PC-3 (cell line): ENCODE measurements at regions not wholly inside any gene's neighbourhood (a gene's known extent, or its start where the extent isn't known, plus 50 kb on each side); places are given as distances from the start of the nearest gene placed in this dataset.

Experiments
- ATAC-seq: fragments of 200-7000 bp; cut with Tn5 transposase; 2 replicates; pipeline ENCODE4 v1.9.1; 2020; ENCODE audit warnings: mild to moderate bottlenecking, moderate library complexity
- BruUV-seq: library from RNA; stranded (reverse); fragments of 400-500 nt; replicated peaks from 2 replicates; lab custom pipeline; 2021; lab: Mats Ljungman, UMichigan
- CTCF ChIA-PET: fragments of 300-600 bp; sonication (Branson Sonifier 250); formaldehyde crosslinking; loops from one replicate; lab custom pipeline; 2022; ENCODE audit warnings: antibody characterized with exemption; lab: Charles Lee
- POLR2A ChIA-PET: fragments of 300-600 bp; sonication (Branson Sonifier 250); formaldehyde crosslinking; loops from one replicate; lab custom pipeline; 2022; ENCODE audit warnings: antibody characterized with exemption; ENCODE audit not compliant: unreplicated experiment; lab: Charles Lee
- DNase-seq: peaks from one replicate; pipeline ENCODE4 v3.0.0-alpha.2; 2015
- H2AFZ ChIP-seq: fragments of 300-600 bp; sonication (generic); 2 replicates; pipeline ENCODE4 v1.6.0; 2016; ENCODE audit warnings: antibody characterized with exemption, low read length
- H3F3A ChIP-seq: fragments of 300-600 bp; sonication (generic); one replicate; pipeline ENCODE4 v1.6.0; 2017; ENCODE audit warnings: antibody characterized with exemption, low read length, control low read depth, mild to moderate bottlenecking; ENCODE audit not compliant: unreplicated experiment
- H3K27ac ChIP-seq: fragments of 300-600 bp; sonication (generic); 2 replicates; pipeline ENCODE4 v1.5.1; 2016; ENCODE audit warnings: mild to moderate bottlenecking, low read length
- H3K27me3 ChIP-seq: fragments of 300-600 bp; sonication (generic); 2 replicates; pipeline ENCODE4 v1.6.1; 2016; ENCODE audit warnings: low read length, mixed read lengths
- H3K36me3 ChIP-seq: fragments of 300-600 bp; sonication (generic); 2 replicates; pipeline ENCODE4 v1.6.1; 2016; ENCODE audit warnings: low read depth, mixed run types, low read length, mixed read lengths
- H3K4me1 ChIP-seq: fragments of 300-600 bp; sonication (generic); 2 replicates; pipeline ENCODE4 v1.5.1; 2016; ENCODE audit warnings: low read length; ENCODE audit not compliant: insufficient read depth
- H3K4me2 ChIP-seq: fragments of 300-600 bp; sonication (generic); 2 replicates; pipeline ENCODE4 v1.6.0; 2016; ENCODE audit warnings: low read length
- H3K4me3 ChIP-seq: fragments of 300-600 bp; sonication (generic); 2 replicates; pipeline ENCODE4 v1.5.1; 2016; ENCODE audit warnings: mild to moderate bottlenecking, low read length, mixed read lengths
- H3K79me2 ChIP-seq: fragments of 300-600 bp; sonication (generic); 2 replicates; pipeline ENCODE4 v1.6.1; 2017; ENCODE audit warnings: low read length, mixed read lengths
- H3K9ac ChIP-seq: fragments of 300-600 bp; sonication (generic); 2 replicates; pipeline ENCODE4 v1.6.0; 2016; ENCODE audit warnings: mild to moderate bottlenecking, low read length
- H3K9me2 ChIP-seq: fragments of 300-600 bp; sonication (generic); replicated peaks from 2 replicates; pipeline ENCODE4 v1.6.1; 2016; ENCODE audit warnings: mixed run types, low read length, mixed read lengths
- H3K9me3 ChIP-seq: fragments of 300-600 bp; sonication (generic); 2 replicates; pipeline ENCODE4 v1.6.1; 2016; ENCODE audit warnings: low read length, mixed read lengths
- H4K20me1 ChIP-seq: fragments of 300-600 bp; sonication (generic); 2 replicates; pipeline ENCODE4 v1.6.1; 2016; ENCODE audit warnings: low read length, mixed read lengths
- CTCF ChIP-seq: fragments of 300-600 bp; sonication (generic); conservative IDR thresholded peaks from 2 replicates; pipeline ENCODE4 v1.5.1; 2017; ENCODE audit warnings: antibody characterized with exemption, low read depth, mild to moderate bottlenecking, low read length
- EZH2 ChIP-seq: fragments of 300-600 bp; sonication (generic); IDR thresholded peaks from one replicate; pipeline ENCODE4 v1.6.1; 2017; ENCODE audit warnings: antibody characterized with exemption, mild to moderate bottlenecking, low read length; ENCODE audit not compliant: unreplicated experiment
- EZH2phosphoT487 ChIP-seq: fragments of 300-600 bp; sonication (generic); IDR thresholded peaks from 2 replicates; pipeline ENCODE4 v1.6.1; 2018; ENCODE audit warnings: mild to moderate bottlenecking, antibody characterized with exemption, low read length, borderline replicate concordance
- intact Hi-C: fragments of 100-400 bp; cut with micrococcal nuclease; formaldehyde crosslinking; loops from 2 replicates; pipeline ENCODE4 v1.9.0; 2023

GRCh38 chr2:59701271-59701994, 852.0 kb downstream of the BCL11A start:
- Histone ChIP-seq H3K9me2 (no peaks in the 10 kb centered on the region), H3K9me3 (no peaks in the 10 kb centered on the region; the same call in 1 of the 2 replicates), H3F3A (no peaks in the 10 kb centered on the region), H3K4me3 (no peak overlapping the region), H3K36me3 (no peaks in the 10 kb centered on the region), H3K9ac (no peak overlapping the region), H3K27ac (no peak overlapping the region), H3K4me1 (no peaks in the 10 kb centered on the region), H2AFZ (no peak overlapping the region), H4K20me1 (no peaks in the 10 kb centered on the region), H3K4me2 (no peak overlapping the region), H3K79me2 (no peaks in the 10 kb centered on the region), H3K27me3 (no peaks in the 10 kb centered on the region)
- ChIA-PET CTCF (no interaction called here), POLR2A (no interaction called here)
- intact Hi-C loops = no loop called here
- ATAC-seq (no peak), DNase-seq (no peak)
- BruUV-seq = no TSS peak
- TF ChIP-seq CTCF = no peak
- TF ChIP-seq EZH2phosphoT487 = no peak
- no peak for TF ChIP-seq EZH2

- Histone ChIP-seq H3K9me3 (no peaks in the 10 kb centered on the region), H3K27me3 (no peaks in the 10 kb centered on the region), H2AFZ (no peak overlapping the region), H3K79me2 (no peaks in the 10 kb centered on the region), H3K4me3 (no peak overlapping the region), H3K9me2 (no peaks in the 10 kb centered on the region), H3K36me3 (no peaks in the 10 kb centered on the region), H3K4me2 (no peak overlapping the region), H4K20me1 (no peaks in the 10 kb centered on the region), H3F3A (no peaks in the 10 kb centered on the region), H3K9ac (no peak overlapping the region), H3K27ac (no peak overlapping the region), H3K4me1 (no peaks in the 10 kb centered on the region)
- POLR2A ChIA-PET = no interaction called here
- intact Hi-C loops = no loop called here
- no peak for ATAC-seq
- CTCF ChIA-PET = no interaction called here
- no TSS peak for BruUV-seq
- TF ChIP-seq EZH2 (no peak), CTCF (no peak), EZH2phosphoT487 (no peak)
- no peak for DNase-seq
Measured at GRCh38 chr2:59694176-59694575, 859.3 kb downstream of the BCL11A start.

- ATAC-seq (no peak), DNase-seq (no peak)
- no peak overlapping the region for H3K4me3 ChIP-seq
- no TSS peak for BruUV-seq
- no peak overlapping the region for H2AFZ ChIP-seq
- no peaks in the 10 kb centered on the region for H3K9me2 ChIP-seq
- H3K4me2 ChIP-seq = no peak overlapping the region
- no peaks in the 10 kb centered on the region for H3K36me3 ChIP-seq
- no peaks in the 10 kb centered on the region for H3K27me3 ChIP-seq
- H3K9ac ChIP-seq = no peak overlapping the region
- no peaks in the 10 kb centered on the region for H3K79me2 ChIP-seq
- intact Hi-C loops = no loop called here
- H4K20me1 ChIP-seq = no peaks in the 10 kb centered on the region
- no peak overlapping the region for H3K27ac ChIP-seq
- ChIA-PET CTCF (no interaction called here), POLR2A (no interaction called here)
- no peaks in the 10 kb centered on the region for H3F3A ChIP-seq
- TF ChIP-seq CTCF (no peak), EZH2 (no peak), EZH2phosphoT487 (no peak)
- no peaks in the 10 kb centered on the region for H3K4me1 ChIP-seq
- no peaks in the 10 kb centered on the region for H3K9me3 ChIP-seq
Measured at GRCh38 chr2:59693231-59693959, 860.1 kb downstream of the BCL11A start.
